GM23248 (cell line): ENCODE measurements at regions not wholly inside any gene's neighbourhood (a gene's known extent, or its start where the extent isn't known, plus 50 kb on each side); places are given as distances from the start of the nearest gene placed in this dataset.

Source experiments
- DNase-seq: peaks from one replicate; pipeline ENCODE4 v3.0.0-alpha.2; 2015
- H2AFZ ChIP-seq: fragments of 200-600 bp; sonication (generic); 2 replicates; pipeline ENCODE4 v1.6.1; 2016; ENCODE audit warnings: antibody characterized with exemption
- H3F3A ChIP-seq: fragments of 200-600 bp; sonication (generic); 2 replicates; pipeline ENCODE4 v1.6.1; 2016; ENCODE audit warnings: mild to moderate bottlenecking, antibody characterized with exemption, mixed run types; ENCODE audit not compliant: insufficient read depth
- H3K27ac ChIP-seq: fragments of 200-600 bp; sonication (generic); 2 replicates; pipeline ENCODE4 v1.5.1; 2016; ENCODE audit warnings: mild to moderate bottlenecking
- H3K27me3 ChIP-seq: fragments of 200-600 bp; sonication (generic); replicated peaks from 2 replicates; pipeline ENCODE4 v1.6.1; 2016; ENCODE audit warnings: mild to moderate bottlenecking; ENCODE audit not compliant: insufficient read depth
- H3K36me3 ChIP-seq: fragments of 200-600 bp; sonication (generic); 2 replicates; pipeline ENCODE4 v1.6.1; 2016; ENCODE audit warnings: low read depth, mild to moderate bottlenecking
- H3K4me1 ChIP-seq: fragments of 200-600 bp; sonication (generic); 2 replicates; pipeline ENCODE4 v1.6.1; 2016; ENCODE audit warnings: mild to moderate bottlenecking; ENCODE audit not compliant: insufficient read depth
- H3K4me2 ChIP-seq: fragments of 200-600 bp; sonication (generic); one replicate; pipeline ENCODE4 v1.6.1; 2016; ENCODE audit warnings: mild to moderate bottlenecking; ENCODE audit not compliant: unreplicated experiment
- H3K4me3 ChIP-seq: fragments of 200-600 bp; sonication (generic); 2 replicates; pipeline ENCODE4 v1.5.1; 2016; ENCODE audit warnings: mild to moderate bottlenecking
- H3K79me2 ChIP-seq: fragments of 200-600 bp; sonication (generic); 2 replicates; pipeline ENCODE4 v1.6.1; 2016; ENCODE audit warnings: mild to moderate bottlenecking; ENCODE audit not compliant: insufficient read depth
- H3K9ac ChIP-seq: fragments of 200-600 bp; sonication (generic); 2 replicates; pipeline ENCODE4 v1.6.1; 2016; ENCODE audit warnings: mild to moderate bottlenecking
- H3K9me2 ChIP-seq: fragments of 200-600 bp; sonication (generic); 2 replicates; pipeline ENCODE4 v1.6.1; 2016; ENCODE audit warnings: mixed run types, mild to moderate bottlenecking, moderate library complexity; ENCODE audit not compliant: insufficient read depth
- H3K9me3 ChIP-seq: fragments of 200-600 bp; sonication (generic); one replicate; pipeline ENCODE4 v1.6.1; 2017; ENCODE audit warnings: low read depth
- H4K20me1 ChIP-seq: fragments of 200-600 bp; sonication (generic); 2 replicates; pipeline ENCODE4 v1.6.0; 2016; ENCODE audit not compliant: insufficient read depth
- EZH2 ChIP-seq: fragments of 200-600 bp; sonication (generic); IDR thresholded peaks from 2 replicates; pipeline ENCODE4 v1.6.1; 2018; ENCODE audit warnings: antibody characterized with exemption, mild to moderate bottlenecking; ENCODE audit not compliant: insufficient read depth, poor library complexity, severe bottlenecking
- EZH2phosphoT487 ChIP-seq: fragments of 200-600 bp; sonication (generic); IDR thresholded peaks from 2 replicates; pipeline ENCODE4 v1.6.1; 2018; ENCODE audit warnings: antibody characterized with exemption, moderate library complexity, mild to moderate bottlenecking, low read depth; ENCODE audit not compliant: insufficient read depth
- WGBS, 2 experiments: methylation state at CpG; one replicate each; pipeline ENCODE4 v1.1.6; 2015 to 2017; ENCODE audit warnings: low lambda C conversion rate in 2 of 2, low coverage in 1 of 2; ENCODE audit errors: missing lambda C conversion rate in 2 of 2; 5-methylcytosine and 5-hydroxymethylcytosine counted together
- in situ Hi-C: fragments of 300-500 bp; cut with MboI; formaldehyde crosslinking; loops from 2 replicates; pipeline ENCODE4 v1.15.0; 2020

GRCh38 chr10:105785721-105786120 lies 1144.6 kb downstream of the SORCS3 start:
- H2AFZ ChIP-seq = no peak overlapping the region
- no peaks in the 10 kb centered on the region for H3K79me2 ChIP-seq
- H3K27ac ChIP-seq = no peak overlapping the region
- no peak overlapping the region for H3K9ac ChIP-seq
- WGBS, 2 experiments = 11 to 18% methylated on average over 3 of the region's 3 CpGs
- DNase-seq = no peak
- H3K9me2 ChIP-seq = no peaks in the 10 kb centered on the region
- H3F3A ChIP-seq = no peaks in the 10 kb centered on the region
- no peak overlapping the region for H3K4me3 ChIP-seq
- in situ Hi-C loops = no loop called here
- H3K27me3 ChIP-seq = no peaks in the 10 kb centered on the region
- H3K9me3 ChIP-seq = no peaks in the 10 kb centered on the region
- no peaks in the 10 kb centered on the region for H3K36me3 ChIP-seq
- TF ChIP-seq EZH2phosphoT487 (no peak), EZH2 (no peak)
- no peaks in the 10 kb centered on the region for H4K20me1 ChIP-seq
- H3K4me1 ChIP-seq = no peaks in the 10 kb centered on the region
- no peak overlapping the region for H3K4me2 ChIP-seq

DNA sequence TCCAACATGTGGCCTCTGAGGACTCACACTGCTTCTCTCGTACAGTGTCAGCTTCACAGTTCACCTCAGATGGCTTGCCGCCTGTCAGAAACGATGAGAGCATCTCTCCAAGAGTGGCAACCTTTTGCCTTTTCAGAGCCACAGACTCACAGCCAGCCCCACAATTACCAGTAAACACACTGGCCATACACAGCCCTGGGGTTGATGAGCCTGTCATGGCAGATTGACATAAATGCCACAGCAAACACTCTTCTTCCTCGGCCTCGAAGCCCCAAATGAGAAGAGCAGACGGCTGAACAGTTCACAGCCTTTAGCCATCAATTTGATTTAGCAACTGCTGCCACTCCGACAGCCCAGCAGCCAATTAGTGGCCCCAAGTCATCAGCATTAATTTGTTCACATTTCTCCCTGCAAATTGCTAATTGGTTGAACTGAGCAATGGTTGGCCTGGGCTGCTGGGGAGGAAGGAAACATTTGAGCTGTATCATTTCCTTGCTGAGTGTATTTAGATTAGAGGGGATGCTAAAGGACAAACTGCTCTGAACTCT lies 1142.9 kb downstream of the SORCS3 start:
- Histone ChIP-seq H4K20me1 (no peaks in the 10 kb centered on the region), H3K9ac (no peak overlapping the region), H3K36me3 (no peaks in the 10 kb centered on the region), H3K4me2 (no peak overlapping the region), H3K9me2 (no peaks in the 10 kb centered on the region), H3K4me3 (no peak overlapping the region), H3K4me1 (no peaks in the 10 kb centered on the region), H3K27ac (no peak overlapping the region), H2AFZ (no peak overlapping the region), H3K27me3 (no peaks in the 10 kb centered on the region), H3K9me3 (no peaks in the 10 kb centered on the region), H3K79me2 (no peaks in the 10 kb centered on the region), H3F3A (no peaks in the 10 kb centered on the region)
- no peak for TF ChIP-seq EZH2phosphoT487
- TF ChIP-seq EZH2 = no peak
- DNase-seq = no peak
- whole genome bisulfite sequencing, 2 experiments = 30 to 37% methylated on average over 7 of the region's 7 CpGs
- in situ Hi-C loops = no loop called here

DNA sequence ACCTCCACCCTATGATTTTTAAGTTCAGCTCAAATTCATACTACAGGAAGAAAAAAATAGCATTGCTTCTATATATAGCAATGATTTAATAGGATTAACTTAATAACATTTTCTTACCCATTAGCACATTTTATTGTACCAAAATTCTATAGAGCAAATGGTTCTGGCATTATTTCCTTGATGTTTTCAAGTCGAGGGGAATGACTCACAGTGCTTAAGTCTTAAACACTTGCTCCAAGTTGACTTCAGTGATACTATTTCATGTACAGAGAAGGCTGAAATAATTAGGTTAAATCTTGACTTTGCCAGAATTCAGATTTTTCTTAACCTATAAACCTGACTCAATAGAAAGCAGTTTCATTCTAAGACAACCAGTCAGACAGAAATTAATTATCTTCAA lies 1133.8 kb downstream of the SORCS3 start:
- DNase-seq = no peak
- H3K4me3 ChIP-seq = no peak overlapping the region
- no peak overlapping the region for H3K9ac ChIP-seq
- H3F3A ChIP-seq = no peaks in the 10 kb centered on the region
- H3K9me3 ChIP-seq = no peaks in the 10 kb centered on the region
- no peak overlapping the region for H3K27ac ChIP-seq
- TF ChIP-seq EZH2phosphoT487 (no peak), EZH2 (no peak)
- H3K9me2 ChIP-seq = no peaks in the 10 kb centered on the region
- no peak overlapping the region for H3K4me2 ChIP-seq
- no peaks in the 10 kb centered on the region for H3K36me3 ChIP-seq
- no peaks in the 10 kb centered on the region for H3K4me1 ChIP-seq
- in situ Hi-C loops = no loop called here
- no peaks in the 10 kb centered on the region for H4K20me1 ChIP-seq
- WGBS, 2 experiments = 0 to 4% methylated on average over 1 of the region's 1 CpG
- H3K27me3 ChIP-seq = no peaks in the 10 kb centered on the region
- no peaks in the 10 kb centered on the region for H3K79me2 ChIP-seq
- H2AFZ ChIP-seq = no peak overlapping the region

- DNase-seq = no peak
- no peaks in the 10 kb centered on the region for H3K27me3 ChIP-seq
- no peaks in the 10 kb centered on the region for H3K9me3 ChIP-seq
- no peaks in the 10 kb centered on the region for H3K9me2 ChIP-seq
- H2AFZ ChIP-seq = no peak overlapping the region
- H3K27ac ChIP-seq = no peak overlapping the region
- H3K36me3 ChIP-seq = no peaks in the 10 kb centered on the region
- no peak overlapping the region for H3K4me3 ChIP-seq
- no peaks in the 10 kb centered on the region for H3K4me1 ChIP-seq
- 0% methylated on average over 2 of the region's 2 CpGs for WGBS, 2 experiments
- in situ Hi-C loops = no loop called here
- no peaks in the 10 kb centered on the region for H3F3A ChIP-seq
- H3K79me2 ChIP-seq = no peaks in the 10 kb centered on the region
- no peaks in the 10 kb centered on the region for H4K20me1 ChIP-seq
- TF ChIP-seq EZH2 = no peak
- TF ChIP-seq EZH2phosphoT487 = no peak
- no peak overlapping the region for H3K9ac ChIP-seq
- H3K4me2 ChIP-seq = no peak overlapping the region
Observed at GRCh38 chr10:105774351-105774750, 1133.3 kb downstream of the SORCS3 start.

DNA sequence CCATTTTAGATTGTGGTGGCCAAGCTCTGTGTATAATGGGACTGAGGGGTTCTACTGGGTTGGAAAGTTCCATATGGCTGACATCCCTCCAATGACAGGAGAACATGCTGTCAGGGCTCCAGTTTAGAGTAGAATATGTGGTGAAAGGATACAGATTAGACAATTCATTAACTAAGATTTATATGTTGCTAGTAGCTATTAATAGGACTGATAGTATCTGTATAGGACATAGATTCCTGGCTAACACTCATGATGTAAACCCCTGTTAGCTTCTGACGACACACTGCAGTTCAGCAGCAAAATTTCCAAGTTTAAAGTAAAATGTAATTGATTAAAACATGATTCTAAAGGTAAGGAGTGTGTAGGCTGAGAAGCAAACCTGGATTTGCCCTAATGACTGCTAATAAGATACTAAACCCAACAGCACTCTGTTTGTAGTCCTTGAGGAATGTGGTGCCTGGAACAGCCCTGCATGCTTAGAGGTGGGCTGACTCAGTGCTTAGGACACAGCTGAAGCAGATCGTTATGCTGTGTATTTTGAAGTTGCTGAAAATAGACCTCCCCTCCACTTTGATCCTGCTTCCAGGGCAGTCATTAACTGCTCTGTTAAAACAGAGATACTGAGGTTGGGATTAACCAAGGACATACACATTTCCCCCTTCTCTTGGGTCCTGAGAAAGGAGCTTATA lies 1129.6 kb downstream of the SORCS3 start:
- Histone ChIP-seq H3K4me1 (no peaks in the 10 kb centered on the region), H3K36me3 (no peaks in the 10 kb centered on the region), H3K4me3 (no peak overlapping the region), H2AFZ (no peak overlapping the region), H3F3A (no peaks in the 10 kb centered on the region), H3K9me3 (no peaks in the 10 kb centered on the region), H3K4me2 (no peak overlapping the region), H3K27me3 (no peaks in the 10 kb centered on the region), H4K20me1 (no peaks in the 10 kb centered on the region), H3K9ac (no peak overlapping the region), H3K79me2 (no peaks in the 10 kb centered on the region), H3K27ac (no peak overlapping the region), H3K9me2 (no peaks in the 10 kb centered on the region)
- in situ Hi-C loops = no loop called here
- WGBS, 2 experiments = 2 to 5% methylated on average over 2 of the region's 2 CpGs
- DNase-seq = no peak
- TF ChIP-seq EZH2phosphoT487 (no peak), EZH2 (no peak)
